ENCODE measurements at regions not wholly inside any gene's neighbourhood (a gene's known extent, or its start where the extent isn't known, plus 50 kb on each side); places are given as distances from the start of the nearest gene placed in this dataset.

GRCh38 chr16:79661578-79661977, 61.0 kb upstream of the MAF start:
- CTCF ChIA-PET, result no interaction called here
- POLR2A ChIA-PET, result no interaction called here

GRCh38 chr16:79659344-79659743, 58.8 kb upstream of the MAF start:
- CTCF ChIA-PET, result no interaction called here
- TF ChIP-seq FOXK2 (IDR thresholded peaks at IDR 0.05), result no peak
- no peak for TF ChIP-seq HDGF (IDR thresholded peaks at IDR 0.05; ENCODE audit: borderline replicate concordance)
- no peak for TF ChIP-seq FOXA1 (IDR thresholded peaks at IDR 0.05)
- TF ChIP-seq ELF4 (IDR thresholded peaks at IDR 0.05), result no peak
- TF ChIP-seq TARDBP (IDR thresholded peaks at IDR 0.05), result no peak
- no peak for TF ChIP-seq BHLHE40 (IDR thresholded peaks at IDR 0.05; ENCODE audit: borderline replicate concordance)
- TF ChIP-seq PKNOX1 (IDR thresholded peaks at IDR 0.05), result no peak
- no peak for TF ChIP-seq CTBP1 (IDR thresholded peaks at IDR 0.05; ENCODE audit: borderline replicate concordance)
- no peak for TF ChIP-seq ARNT (IDR thresholded peaks at IDR 0.05)
- no peak for TF ChIP-seq ZNF384 (IDR thresholded peaks at IDR 0.05)
- no peak for TF ChIP-seq NFRKB (IDR thresholded peaks at IDR 0.05)
- TF ChIP-seq L3MBTL2 (conservative IDR thresholded peaks at IDR 0.05), result no peak
- no peak for TF ChIP-seq FOXM1 (IDR thresholded peaks at IDR 0.05; ENCODE audit: borderline replicate concordance)
- TF ChIP-seq SP1 (IDR thresholded peaks at IDR 0.05), result no peak
- TF ChIP-seq SUZ12 (IDR thresholded peaks at IDR 0.05), result no peak
- TF ChIP-seq LEF1 (IDR thresholded peaks at IDR 0.05; ENCODE audit: borderline replicate concordance), result no peak
- DNase-seq (ENCODE audit: extremely low spot score), result no peak
- POLR2A ChIA-PET, result interaction anchor here (1.5 kb wide), 1 partner anchor 58 kb away, joined by 9 read pairs; the partner anchor contains the start of gene MAF

More at GRCh38 chr16:79661578-79661977, 61.0 kb upstream of the MAF start:
- DNase-seq (ENCODE audit: extremely low spot score), result no peak
- TF ChIP-seq LEF1 (IDR thresholded peaks at IDR 0.05; ENCODE audit: borderline replicate concordance) (no peak), BHLHE40 (IDR thresholded peaks at IDR 0.05; ENCODE audit: borderline replicate concordance) (no peak), PKNOX1 (IDR thresholded peaks at IDR 0.05) (no peak), L3MBTL2 (conservative IDR thresholded peaks at IDR 0.05) (no peak), ARNT (IDR thresholded peaks at IDR 0.05) (no peak)

- no peak for TF ChIP-seq CTBP1 (IDR thresholded peaks at IDR 0.05; ENCODE audit: borderline replicate concordance)
- TF ChIP-seq FOXM1 (IDR thresholded peaks at IDR 0.05; ENCODE audit: borderline replicate concordance), result no peak
- TF ChIP-seq ELF4 (IDR thresholded peaks at IDR 0.05), result no peak
- TF ChIP-seq FOXK2 (IDR thresholded peaks at IDR 0.05), result no peak
- TF ChIP-seq FOXA1 (IDR thresholded peaks at IDR 0.05), result no peak
- no peak for TF ChIP-seq ZNF384 (IDR thresholded peaks at IDR 0.05)
- no peak for TF ChIP-seq SP1 (IDR thresholded peaks at IDR 0.05)
- TF ChIP-seq ARNT (IDR thresholded peaks at IDR 0.05), result no peak
- no peak for TF ChIP-seq L3MBTL2 (conservative IDR thresholded peaks at IDR 0.05)
- TF ChIP-seq LEF1 (IDR thresholded peaks at IDR 0.05; ENCODE audit: borderline replicate concordance), result no peak
- no peak for TF ChIP-seq TARDBP (IDR thresholded peaks at IDR 0.05)
- TF ChIP-seq HDGF (IDR thresholded peaks at IDR 0.05; ENCODE audit: borderline replicate concordance), result no peak
- TF ChIP-seq NFRKB (IDR thresholded peaks at IDR 0.05), result no peak
- no peak for DNase-seq (ENCODE audit: extremely low spot score)
- ChIA-PET CTCF (interaction anchor here (0.6 kb wide), 1 partner anchor 27 kb away, joined by 3 read pairs; no protein-coding TSS in a partner anchor), POLR2A (interaction anchor here (0.7 to 1.5 kb wide), 4 partner anchors 12 to 57 kb away, joined by 3 to 9 read pairs (median 4); partner anchors contain the start of gene MAF)
Observed at GRCh38 chr16:79658301-79659033, 57.9 kb upstream of the MAF start.

- POLR2A ChIA-PET, result no interaction called here
- TF ChIP-seq LEF1 (IDR thresholded peaks at IDR 0.05; ENCODE audit: borderline replicate concordance), result no peak
- TF ChIP-seq ELF4 (IDR thresholded peaks at IDR 0.05), result no peak
- TF ChIP-seq TARDBP (IDR thresholded peaks at IDR 0.05), result no peak
- TF ChIP-seq FOXK2 (IDR thresholded peaks at IDR 0.05), result no peak
- TF ChIP-seq SUZ12 (IDR thresholded peaks at IDR 0.05), result no peak
- no peak for TF ChIP-seq ZNF384 (IDR thresholded peaks at IDR 0.05)
- no peak for TF ChIP-seq SP1 (IDR thresholded peaks at IDR 0.05)
- TF ChIP-seq PKNOX1 (IDR thresholded peaks at IDR 0.05), result no peak
- TF ChIP-seq FOXM1 (IDR thresholded peaks at IDR 0.05; ENCODE audit: borderline replicate concordance), result no peak
- no peak for DNase-seq (ENCODE audit: extremely low spot score)
- CTCF ChIA-PET, result no interaction called here
Observed at GRCh38 chr16:79656553-79657115, 56.1 kb upstream of the MAF start.

GRCh38 chr16:79653373-79653891, 52.9 kb upstream of the MAF start:
- DNase-seq (ENCODE audit: extremely low spot score), result no peak
- ChIA-PET POLR2A (interaction anchor here (1.5 kb wide), 1 partner anchor 54 kb away, joined by 4 read pairs; no protein-coding TSS in a partner anchor), CTCF (interaction anchor here (0.7 kb wide), 1 partner anchor 53 kb away, joined by 3 read pairs; no protein-coding TSS in a partner anchor)
- no peak for TF ChIP-seq LEF1 (IDR thresholded peaks at IDR 0.05; ENCODE audit: borderline replicate concordance)
- TF ChIP-seq TARDBP (IDR thresholded peaks at IDR 0.05), result no peak
- TF ChIP-seq L3MBTL2 (conservative IDR thresholded peaks at IDR 0.05), result no peak
- TF ChIP-seq CTBP1 (IDR thresholded peaks at IDR 0.05; ENCODE audit: borderline replicate concordance), result no peak
- no peak for TF ChIP-seq SUZ12 (IDR thresholded peaks at IDR 0.05)
- TF ChIP-seq ZNF384 (IDR thresholded peaks at IDR 0.05), result no peak
- no peak for TF ChIP-seq BHLHE40 (IDR thresholded peaks at IDR 0.05; ENCODE audit: borderline replicate concordance)
- TF ChIP-seq NFRKB (IDR thresholded peaks at IDR 0.05), result no peak
- TF ChIP-seq PKNOX1 (IDR thresholded peaks at IDR 0.05), result no peak
- no peak for TF ChIP-seq ARNT (IDR thresholded peaks at IDR 0.05)
- no peak for TF ChIP-seq ELF4 (IDR thresholded peaks at IDR 0.05)
- TF ChIP-seq SP1 (IDR thresholded peaks at IDR 0.05), result no peak
- TF ChIP-seq FOXK2 (IDR thresholded peaks at IDR 0.05), result no peak
